Astrocyte (in vitro differentiated cells and primary cell): ENCODE measurements at regions not wholly inside any gene's neighbourhood (a gene's known extent, or its start where the extent isn't known, plus 50 kb on each side); places are given as distances from the start of the nearest gene placed in this dataset.

Experiments used
- EZH2 ChIP-seq: IDR thresholded peaks from 2 replicates; pipeline ENCODE4 v1.6.1; 2012; ENCODE audit warnings: mild to moderate bottlenecking, low read length, inconsistent platforms; ENCODE audit not compliant: insufficient read depth
- TF ChIP-seq, protein P1 (sequence below): IDR thresholded peaks from 2 replicates; pipeline ENCODE4 v1.5.1; 2011; ENCODE audit warnings: low read depth, mild to moderate bottlenecking, inconsistent platforms, low read length, moderate library complexity; ENCODE audit not compliant: insufficient read depth

- TF ChIP-seq, protein P1, sequence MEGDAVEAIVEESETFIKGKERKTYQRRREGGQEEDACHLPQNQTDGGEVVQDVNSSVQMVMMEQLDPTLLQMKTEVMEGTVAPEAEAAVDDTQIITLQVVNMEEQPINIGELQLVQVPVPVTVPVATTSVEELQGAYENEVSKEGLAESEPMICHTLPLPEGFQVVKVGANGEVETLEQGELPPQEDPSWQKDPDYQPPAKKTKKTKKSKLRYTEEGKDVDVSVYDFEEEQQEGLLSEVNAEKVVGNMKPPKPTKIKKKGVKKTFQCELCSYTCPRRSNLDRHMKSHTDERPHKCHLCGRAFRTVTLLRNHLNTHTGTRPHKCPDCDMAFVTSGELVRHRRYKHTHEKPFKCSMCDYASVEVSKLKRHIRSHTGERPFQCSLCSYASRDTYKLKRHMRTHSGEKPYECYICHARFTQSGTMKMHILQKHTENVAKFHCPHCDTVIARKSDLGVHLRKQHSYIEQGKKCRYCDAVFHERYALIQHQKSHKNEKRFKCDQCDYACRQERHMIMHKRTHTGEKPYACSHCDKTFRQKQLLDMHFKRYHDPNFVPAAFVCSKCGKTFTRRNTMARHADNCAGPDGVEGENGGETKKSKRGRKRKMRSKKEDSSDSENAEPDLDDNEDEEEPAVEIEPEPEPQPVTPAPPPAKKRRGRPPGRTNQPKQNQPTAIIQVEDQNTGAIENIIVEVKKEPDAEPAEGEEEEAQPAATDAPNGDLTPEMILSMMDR = no peak
- TF ChIP-seq EZH2 = no peak
Measured at GRCh38 chr3:115321400-115321805, 174.3 kb upstream of the ZBTB20 start.
